A204.1 (cell line): ENCODE measurements at regions not wholly inside any gene's neighbourhood (a gene's known extent, or its start where the extent isn't known, plus 50 kb on each side); places are given as distances from the start of the nearest gene placed in this dataset.

ENCODE experiments used
- FAIRE-seq: peaks from 2 replicates; lab custom pipeline; 2012; peaks lifted over from hg19 to GRCh38; lab: Jason Lieb, UNC

DNA sequence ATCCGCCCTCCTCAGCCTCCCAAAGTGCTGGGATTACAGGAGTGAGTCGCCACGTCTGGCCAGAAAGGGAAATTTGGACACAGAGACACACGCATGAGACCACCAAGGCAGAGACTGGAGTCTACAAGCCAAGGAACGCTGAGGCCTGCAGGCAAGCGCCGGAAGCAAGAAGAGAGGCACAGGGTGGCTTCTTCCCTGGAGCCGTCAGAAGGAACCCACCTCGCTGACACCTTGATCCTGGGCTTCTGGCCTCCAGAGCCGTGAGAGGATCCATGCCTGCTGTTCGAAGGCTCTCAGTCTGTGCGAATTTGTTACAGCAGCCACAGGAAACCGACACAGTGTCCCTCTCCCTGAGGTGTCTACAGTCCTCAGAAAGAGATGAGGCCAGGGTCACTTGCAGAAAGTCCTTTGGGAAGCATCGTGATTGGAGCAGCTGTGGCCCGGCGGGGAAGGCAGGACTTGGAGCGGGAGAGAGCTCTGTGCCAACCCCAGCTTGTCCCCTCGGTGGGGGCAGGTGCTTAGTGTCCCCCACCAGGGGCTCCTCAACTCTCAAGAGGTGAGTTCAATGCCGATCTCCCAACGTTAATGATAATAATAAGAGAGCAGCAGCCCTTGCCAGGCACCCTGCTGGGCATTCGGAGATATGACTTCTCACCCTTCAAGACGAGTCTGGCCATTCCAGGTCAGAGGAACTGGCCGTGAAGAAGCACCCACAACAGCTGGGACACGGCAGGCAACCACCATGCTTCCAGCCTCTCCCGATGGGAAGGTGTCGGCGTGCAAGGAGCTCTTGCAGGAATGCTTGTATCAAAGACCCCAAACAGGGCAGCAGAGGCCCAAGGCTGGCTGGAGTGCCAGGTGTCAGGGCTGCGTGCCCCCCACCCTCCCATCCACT, 68.4 kb upstream of the TNRC6C start:
- FAIRE-seq: no peak

DNA sequence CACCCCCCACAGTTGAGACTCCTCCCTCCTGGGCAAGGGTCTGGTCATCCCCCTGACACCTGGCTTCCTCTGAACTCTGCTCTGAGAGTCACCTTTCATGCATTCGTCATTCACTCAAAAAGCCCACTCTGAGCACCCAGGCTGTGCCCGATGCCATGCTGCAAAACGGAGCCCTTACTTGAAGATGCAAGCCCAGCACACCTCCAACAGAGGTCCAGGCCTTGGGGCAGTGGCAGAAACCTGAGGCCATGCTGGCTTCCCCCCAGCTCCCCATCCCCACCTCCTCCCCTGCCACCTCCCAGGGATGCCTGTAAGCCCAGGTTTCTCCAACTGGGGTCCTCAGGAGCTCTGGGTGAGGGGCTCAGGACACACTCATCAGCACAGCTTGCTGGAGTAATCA, 67.7 kb upstream of the TNRC6C start:
- FAIRE-seq: no peak

DNA sequence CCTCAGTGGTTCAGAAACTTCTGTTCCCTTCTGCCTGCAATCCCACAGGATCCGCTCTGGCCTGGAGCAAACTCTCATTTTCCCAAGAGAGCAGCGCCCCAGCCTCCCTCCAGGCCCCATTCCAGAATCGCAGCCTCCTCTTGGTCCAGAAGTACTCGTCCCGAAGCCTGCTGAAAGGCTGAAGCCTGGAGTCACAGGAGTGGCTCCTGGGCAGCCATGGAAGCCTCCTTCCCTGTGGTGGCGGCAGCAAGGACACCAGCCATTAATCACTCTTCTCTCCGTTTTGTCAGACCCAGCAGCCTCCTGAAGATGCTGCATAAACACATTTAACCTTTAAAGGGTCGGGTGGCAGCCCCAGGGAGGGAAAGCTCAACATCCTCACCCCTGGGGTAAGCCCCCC, 66.9 kb upstream of the TNRC6C start:
- no peak for FAIRE-seq

GRCh38 chr17:77892031-77892430, 66.5 kb upstream of the TNRC6C start:
- no peak for FAIRE-seq

GRCh38 chr17:77892469-77893143, 65.9 kb upstream of the TNRC6C start:
- FAIRE-seq: no peak

GRCh38 chr17:77893144-77894044, 65.1 kb upstream of the TNRC6C start:
- FAIRE-seq: no peak

GRCh38 chr17:77894126-77894956, 64.2 kb upstream of the TNRC6C start:
- no peak for FAIRE-seq

DNA sequence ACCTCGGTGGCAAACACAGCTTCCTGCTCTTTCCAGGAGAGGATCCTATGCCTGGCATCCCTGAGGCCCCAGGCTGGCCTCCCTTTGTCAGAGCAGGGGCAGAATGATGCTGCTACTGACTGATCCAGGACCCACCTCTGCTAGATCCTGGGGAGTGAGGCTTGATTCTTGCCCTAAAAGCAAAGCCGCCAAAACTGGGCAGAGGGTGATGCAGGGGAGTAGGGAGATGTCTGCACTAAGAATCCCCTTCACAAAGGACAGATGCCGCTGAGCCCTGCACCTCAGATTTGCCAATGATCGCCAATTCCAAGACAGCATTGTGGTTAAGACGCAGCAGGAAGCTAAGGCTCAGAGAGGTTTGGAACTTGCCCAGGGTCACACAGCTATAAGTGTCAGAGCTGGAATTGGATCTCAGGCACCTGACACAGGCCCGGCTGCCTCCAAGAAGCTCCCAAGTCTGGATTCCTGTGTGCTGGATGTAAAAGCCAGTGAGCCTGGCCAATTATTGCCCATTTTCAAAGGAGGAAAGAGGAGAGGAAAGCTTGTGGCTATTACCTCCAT, 60.7 kb upstream of the TNRC6C start:
- FAIRE-seq: no peak

DNA sequence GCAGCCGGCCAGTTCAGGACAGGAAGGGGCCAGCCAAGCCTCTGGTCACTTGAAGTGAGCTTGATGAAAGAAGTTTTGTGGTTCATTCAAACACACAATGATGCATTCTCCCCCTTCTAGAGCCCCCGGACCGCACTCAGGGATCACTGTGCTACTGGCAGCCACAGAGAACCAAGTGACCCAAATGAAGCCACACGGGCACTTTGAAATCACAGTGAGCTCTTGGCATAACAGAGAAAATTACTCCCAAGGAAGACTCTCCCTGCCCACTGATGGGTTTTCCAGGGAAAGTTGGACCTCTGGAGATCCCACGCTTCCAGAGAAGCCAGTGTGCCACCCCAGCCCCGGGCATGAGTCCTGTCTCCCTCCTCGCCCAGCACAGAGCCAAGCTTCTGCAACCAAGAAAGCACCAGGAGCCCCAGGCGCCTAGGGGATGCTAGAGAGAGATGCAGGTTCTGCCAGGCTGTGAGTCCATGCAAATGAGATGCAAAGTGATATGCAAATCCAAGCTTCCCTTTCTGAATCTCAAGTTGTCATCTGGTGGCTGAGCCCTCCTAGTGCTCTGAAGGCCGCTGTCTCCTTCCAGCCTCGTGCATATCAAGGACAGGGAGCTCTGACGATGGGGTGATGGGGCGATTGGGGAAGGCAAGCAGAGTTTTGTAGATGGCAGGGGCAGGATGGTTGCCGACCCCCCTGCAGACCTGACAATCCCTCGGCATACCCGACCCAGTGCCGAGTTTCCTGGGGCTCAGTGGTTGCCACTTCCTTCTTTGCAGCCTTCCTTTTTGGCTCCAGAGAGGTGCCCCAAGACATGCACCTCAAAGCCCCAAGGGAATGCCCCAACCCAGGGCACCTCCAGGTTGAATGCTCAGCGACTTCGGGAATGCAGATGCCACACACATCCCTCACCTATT, 59.7 kb upstream of the TNRC6C start:
- no peak for FAIRE-seq

DNA sequence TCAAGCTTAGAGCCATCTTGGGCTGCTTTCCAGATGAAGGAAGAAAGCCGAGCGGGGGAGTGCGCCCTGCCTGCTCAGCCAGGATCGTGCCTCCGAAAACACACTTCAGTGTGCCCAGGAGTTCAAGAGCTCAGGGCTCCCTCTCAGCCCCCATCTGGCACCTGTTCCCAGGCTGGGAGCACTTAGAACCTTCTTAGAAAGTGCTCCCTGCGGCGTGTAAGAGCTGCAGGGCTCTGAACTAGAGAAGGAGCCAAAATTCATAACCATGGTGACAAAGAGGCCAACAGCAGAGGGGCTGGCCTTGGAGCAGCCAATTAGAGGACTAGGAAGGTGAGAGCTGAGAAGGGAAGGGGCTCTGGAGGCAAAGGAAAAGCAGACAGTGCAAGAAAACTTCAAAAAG, 59.0 kb upstream of the TNRC6C start:
- no peak for FAIRE-seq

- no peak for FAIRE-seq
Observed at GRCh38 chr17:77901481-77901880, 57.0 kb upstream of the TNRC6C start.

- no peak for FAIRE-seq
Observed at GRCh38 chr17:77905266-77905665, 53.2 kb upstream of the TNRC6C start.

GRCh38 chr17:77905766-77906165, 52.7 kb upstream of the TNRC6C start:
- no peak for FAIRE-seq

GRCh38 chr17:77906377-77906871, 52.1 kb upstream of the TNRC6C start:
- FAIRE-seq: no peak

DNA sequence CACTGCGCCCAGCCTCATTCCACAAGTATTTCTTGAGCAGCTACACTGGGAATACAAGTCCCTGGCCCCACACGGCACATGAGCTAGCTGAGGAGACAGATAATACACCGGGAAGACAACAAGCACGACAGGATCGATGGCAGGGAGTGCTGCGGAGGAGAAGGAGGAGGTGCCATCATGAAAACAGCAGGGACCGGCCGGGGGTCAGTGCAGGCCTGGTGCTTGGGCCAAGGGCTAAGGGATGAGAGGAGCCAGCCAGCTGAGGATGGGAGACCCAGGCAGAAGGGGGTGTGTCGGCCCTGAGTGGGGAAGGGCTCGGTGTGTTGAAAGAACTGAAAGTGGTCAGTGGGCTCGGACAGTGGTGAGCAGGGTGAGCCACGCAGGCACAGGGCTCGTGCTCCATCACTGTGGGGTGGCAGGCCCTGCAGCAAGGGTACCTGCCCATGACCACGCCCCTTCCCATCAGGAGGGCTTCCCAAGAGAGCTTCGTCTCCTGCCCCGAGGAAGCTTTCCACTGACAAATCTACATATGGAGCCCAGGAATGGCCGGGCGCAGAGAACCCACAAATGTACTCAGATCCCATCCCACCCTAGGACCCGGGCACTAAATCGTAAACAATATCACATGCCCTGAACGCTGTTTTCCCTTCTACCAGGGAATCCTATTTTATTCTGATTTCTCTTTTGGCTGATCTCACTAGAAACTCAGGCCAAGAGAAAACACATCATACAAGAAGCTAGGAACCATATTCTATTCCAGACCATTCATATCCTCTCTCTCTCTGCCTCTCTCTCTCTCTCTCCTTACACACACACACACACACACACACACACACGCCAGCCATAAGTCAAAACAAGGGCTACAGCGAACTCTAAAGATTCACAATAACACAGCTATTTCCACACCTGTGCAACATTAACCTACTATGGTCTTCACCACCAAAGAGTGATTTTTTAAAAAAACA, 50.7 kb upstream of the TNRC6C start:
- FAIRE-seq: no peak

DNA sequence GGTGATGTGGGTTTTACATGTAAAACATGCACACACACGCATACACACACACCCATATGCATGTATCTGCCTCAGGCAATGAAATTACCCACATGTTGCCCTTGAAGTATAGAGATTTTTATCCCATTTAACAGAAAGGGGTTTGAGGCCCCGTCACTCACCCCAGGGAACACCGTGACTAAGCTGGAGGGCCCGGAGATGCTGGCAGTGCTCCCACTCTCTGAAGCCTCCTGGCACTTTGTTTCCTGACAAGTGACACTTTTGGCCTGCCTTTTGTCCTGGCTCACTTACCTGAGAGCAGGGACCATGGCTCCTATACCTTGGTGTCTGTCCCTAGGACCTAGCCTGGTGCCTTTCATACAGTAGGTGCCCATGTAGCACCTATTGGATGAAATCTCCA, 50.0 kb upstream of the TNRC6C start:
- no peak for FAIRE-seq
